Right ventricle myocardium superior (tissue), 1 donor: ENCODE measurements at regions not wholly inside any gene's neighbourhood (a gene's known extent, or its start where the extent isn't known, plus 50 kb on each side); places are given as distances from the start of the nearest gene placed in this dataset.

ENCODE experiments used
- ATAC-seq: fragments of 200-7000 bp; cut with Tn5 transposase; one replicate; pipeline ENCODE4 v1.9.1; 2020; ENCODE audit warnings: mild to moderate bottlenecking; ENCODE audit not compliant: poor library complexity
- DNase-seq: peaks from one replicate; pipeline ENCODE4 v3.0.0-alpha.2; 2020
- intact Hi-C: fragments of 100-400 bp; cut with DNase I; formaldehyde crosslinking; loops from one replicate; pipeline ENCODE4 v1.11.2; 2022
- donor health status: DM: no; HTN: yes; CAD: no; lungs with severe emphysema.

DNA sequence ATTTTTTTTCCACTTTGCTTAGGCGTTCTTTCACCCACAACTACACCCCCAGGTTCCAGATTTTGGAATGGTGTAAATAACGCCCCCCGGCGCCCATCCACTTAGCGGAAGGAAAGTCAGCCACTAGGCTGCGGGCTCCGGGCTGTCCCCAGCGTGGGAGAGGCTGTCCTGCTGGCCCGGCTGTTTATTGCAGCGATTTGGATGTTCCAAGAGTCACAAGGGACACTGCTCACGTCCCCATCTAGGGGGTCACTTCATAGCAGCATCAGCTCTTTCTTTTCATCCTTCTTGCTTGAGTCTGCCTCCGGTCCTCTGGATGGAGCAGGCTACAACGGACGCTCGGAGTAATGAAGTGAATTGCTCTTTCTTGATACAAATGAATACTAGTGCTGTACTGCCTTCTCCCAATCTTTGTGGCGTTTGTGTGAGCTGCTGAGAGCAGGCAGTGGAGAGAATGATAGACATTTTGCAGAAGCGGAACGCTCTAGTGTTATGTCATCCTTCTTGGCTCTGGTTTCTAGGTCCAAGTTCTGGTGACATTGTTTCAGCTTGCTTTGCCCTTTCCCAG lies 50.7 kb upstream of the PAIP2B start:
- ATAC-seq (peak; percentile 79), DNase-seq (peak; percentile 76)
- intact Hi-C loops, result loop anchor here (5.0 kb wide), 2 partner anchors 35 to 50 kb away; partner anchors contain the start of gene PAIP2B

DNA sequence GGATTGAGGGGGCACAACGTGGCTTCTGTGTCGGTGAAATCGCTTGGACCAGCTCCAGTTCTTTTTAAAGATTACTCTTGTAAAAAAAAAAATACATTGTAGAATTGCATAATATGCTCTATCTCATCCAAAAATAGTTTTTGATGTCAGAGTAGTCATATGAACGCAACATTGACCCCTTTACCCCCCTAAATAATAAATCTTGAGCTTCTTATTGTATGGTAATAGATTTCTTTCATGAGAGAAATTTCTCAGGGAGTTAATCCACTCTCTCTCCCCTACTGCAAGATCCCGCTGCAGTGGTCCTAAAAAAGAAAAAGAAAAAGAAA lies 50.2 kb upstream of the PAIP2B start:
- ATAC-seq, result no peak
- DNase-seq, result no peak
- intact Hi-C loops, result loop anchor here (5.0 kb wide), 2 partner anchors 35 to 50 kb away; partner anchors contain the start of gene PAIP2B

DNA sequence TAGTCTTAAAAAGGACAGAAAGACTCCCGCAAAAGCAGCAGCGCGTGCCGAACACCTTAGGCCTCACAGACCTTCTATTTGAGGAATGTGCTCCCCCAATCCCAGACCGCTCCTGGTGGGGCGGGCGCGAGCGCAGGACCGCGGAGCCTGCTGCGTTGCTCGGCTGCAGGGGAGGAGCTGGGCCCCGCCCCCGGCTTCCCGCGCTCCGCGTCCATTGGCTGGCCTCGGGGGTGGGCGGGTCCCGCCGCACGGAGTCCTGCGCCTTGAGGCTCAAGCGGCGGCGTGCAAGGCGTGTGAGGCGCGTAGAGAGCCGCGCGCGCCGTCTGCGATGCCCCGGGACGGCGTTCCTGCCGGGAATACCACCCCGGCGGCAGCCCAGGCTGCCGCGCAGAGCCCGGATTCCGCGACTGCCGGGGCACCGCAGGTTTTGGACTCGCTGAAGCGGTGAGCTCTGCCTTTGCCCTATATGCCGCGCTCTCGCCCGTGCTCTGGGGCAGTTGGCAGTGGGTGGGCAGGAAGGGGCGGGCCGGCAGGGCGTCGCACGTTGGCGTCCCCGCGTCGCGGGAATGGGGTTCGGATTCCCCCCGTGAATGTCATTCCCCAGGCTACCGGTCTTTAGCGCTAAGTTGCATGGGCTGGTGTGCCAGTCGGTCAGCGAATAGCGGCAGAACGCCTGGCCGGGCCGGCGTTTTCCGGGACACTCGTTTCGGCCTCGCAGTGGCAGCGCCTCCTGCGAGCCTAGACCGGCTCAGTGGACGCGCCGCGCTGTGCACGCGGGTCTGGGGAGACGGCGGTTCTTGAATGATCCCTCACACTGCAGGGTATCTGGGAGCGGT lies 49.6 kb upstream of the PAIP2B start:
- peak; percentile 95 for DNase-seq
- peak; percentile 97 for ATAC-seq
- intact Hi-C loops, result loop anchor here (5.0 kb wide), 2 partner anchors 34 to 49 kb away; partner anchors contain the start of gene PAIP2B
